ENCODE measurements at regions not wholly inside any gene's neighbourhood (a gene's known extent, or its start where the extent isn't known, plus 50 kb on each side); places are given as distances from the start of the nearest gene placed in this dataset.

GRCh38 chr12:46464863-46465262, 92.3 kb upstream of the SLC38A2 start:
- ChIA-PET POLR2A (no interaction called here), CTCF (no interaction called here)
- Histone ChIP-seq H3K4me1 (peaks cover 9% of the 10 kb centered on the region; the same call in 1 of the 2 replicates), H3K4me3 (ENCODE audit: low read depth, low read length) (no peak overlapping the region), H3K9me3 (no peaks in the 10 kb centered on the region), H3K27me3 (replicated peaks; ENCODE audit: control insufficient read depth, insufficient read depth, low read length) (no peaks in the 10 kb centered on the region), H3K36me3 (ENCODE audit: control insufficient read depth, insufficient read depth, low read length) (no peaks in the 10 kb centered on the region)
- no TSS peak for BruUV-seq (replicated peaks)
- Mint-ChIP-seq H3K27ac (ENCODE audit: unreplicated experiment) (no peak overlapping the region), H3K4me1 (ENCODE audit: low read depth, unreplicated experiment) (peaks cover 5% of the 10 kb centered on the region), H3K9me3 (ENCODE audit: unreplicated experiment) (no peaks in the 10 kb centered on the region), H3K27me3 (ENCODE audit: insufficient read depth, unreplicated experiment) (no peaks in the 10 kb centered on the region), H3K4me3 (ENCODE audit: unreplicated experiment) (no peak overlapping the region), H3K36me3 (ENCODE audit: insufficient read depth, unreplicated experiment) (no peaks in the 10 kb centered on the region)
- no peak for DNase-seq
- no peak for TF ChIP-seq CTCF (IDR thresholded peaks at IDR 0.05; ENCODE audit: insufficient read depth in 1 of 2, low read depth in 1 of 2, low read length in 1 of 2, severe bottlenecking in 1 of 2, unreplicated experiment in 1 of 2)
- intact Hi-C loops (cut with micrococcal nuclease; ENCODE audit: unreplicated experiment): no loop called here

- Mint-ChIP-seq H3K27ac (ENCODE audit: unreplicated experiment) (no peak overlapping the region), H3K4me3 (ENCODE audit: unreplicated experiment) (no peak overlapping the region), H3K27me3 (ENCODE audit: insufficient read depth, unreplicated experiment) (no peaks in the 10 kb centered on the region), H3K36me3 (ENCODE audit: insufficient read depth, unreplicated experiment) (no peaks in the 10 kb centered on the region), H3K9me3 (ENCODE audit: unreplicated experiment) (no peaks in the 10 kb centered on the region), H3K4me1 (ENCODE audit: low read depth, unreplicated experiment) (peaks cover 5% of the 10 kb centered on the region)
- Histone ChIP-seq H3K27me3 (replicated peaks; ENCODE audit: control insufficient read depth, insufficient read depth, low read length) (no peaks in the 10 kb centered on the region), H3K4me3 (ENCODE audit: low read depth, low read length) (no peak overlapping the region), H3K36me3 (ENCODE audit: control insufficient read depth, insufficient read depth, low read length) (no peaks in the 10 kb centered on the region), H3K9me3 (no peaks in the 10 kb centered on the region), H3K4me1 (no peaks in the 10 kb centered on the region)
- intact Hi-C loops (cut with micrococcal nuclease; ENCODE audit: unreplicated experiment): no loop called here
- DNase-seq: no peak
- TF ChIP-seq CTCF (IDR thresholded peaks at IDR 0.05; ENCODE audit: insufficient read depth in 1 of 2, low read depth in 1 of 2, low read length in 1 of 2, severe bottlenecking in 1 of 2, unreplicated experiment in 1 of 2): no peak
- POLR2A ChIA-PET: no interaction called here
- CTCF ChIA-PET: interaction anchor here (1.0 kb wide), 1 partner anchor 199 kb away, joined by 3 read pairs; no protein-coding TSS in a partner anchor
- BruUV-seq (replicated peaks): no TSS peak
These were observed 90.2 kb upstream of the SLC38A2 start for GRCh38 chr12:46462641-46463355.

GRCh38 chr12:46461907-46462640, 89.5 kb upstream of the SLC38A2 start:
- Histone ChIP-seq H3K4me3 (ENCODE audit: low read depth, low read length) (no peak overlapping the region), H3K4me1 (peaks cover 5% of the 10 kb centered on the region), H3K27me3 (replicated peaks; ENCODE audit: control insufficient read depth, insufficient read depth, low read length) (no peaks in the 10 kb centered on the region), H3K9me3 (no peaks in the 10 kb centered on the region), H3K36me3 (ENCODE audit: control insufficient read depth, insufficient read depth, low read length) (no peaks in the 10 kb centered on the region)
- no peak for TF ChIP-seq CTCF (IDR thresholded peaks at IDR 0.05; ENCODE audit: insufficient read depth in 1 of 2, low read depth in 1 of 2, low read length in 1 of 2, severe bottlenecking in 1 of 2, unreplicated experiment in 1 of 2)
- Mint-ChIP-seq H3K4me3 (ENCODE audit: unreplicated experiment) (no peak overlapping the region), H3K27me3 (ENCODE audit: insufficient read depth, unreplicated experiment) (no peaks in the 10 kb centered on the region), H3K36me3 (ENCODE audit: insufficient read depth, unreplicated experiment) (no peaks in the 10 kb centered on the region), H3K9me3 (ENCODE audit: unreplicated experiment) (no peaks in the 10 kb centered on the region), H3K4me1 (ENCODE audit: low read depth, unreplicated experiment) (peaks cover 5% of the 10 kb centered on the region), H3K27ac (ENCODE audit: unreplicated experiment) (no peak overlapping the region)
- ChIA-PET POLR2A (no interaction called here), CTCF (no interaction called here)
- intact Hi-C loops (cut with micrococcal nuclease; ENCODE audit: unreplicated experiment): no loop called here
- DNase-seq: no peak
- no TSS peak for BruUV-seq (replicated peaks)
